HEK293T (cell line): ENCODE measurements at regions not wholly inside any gene's neighbourhood (a gene's known extent, or its start where the extent isn't known, plus 50 kb on each side); places are given as distances from the start of the nearest gene placed in this dataset.

ENCODE experiments used
- ARNT ChIP-seq: fragments of 450-650 bp; IDR thresholded peaks from 2 replicates; pipeline ENCODE4 v1.6.1; 2017; ENCODE audit warnings: mild to moderate bottlenecking
- CTBP1 ChIP-seq: fragments of 450-650 bp; IDR thresholded peaks from 2 replicates; pipeline ENCODE4 v1.6.1; 2016; ENCODE audit warnings: borderline replicate concordance
- FOXA1 ChIP-seq: fragments of 450-650 bp; IDR thresholded peaks from 2 replicates; pipeline ENCODE4 v1.6.1; 2016; ENCODE audit warnings: mild to moderate bottlenecking
- FOXK2 ChIP-seq: fragments of 450-650 bp; IDR thresholded peaks from 2 replicates; pipeline ENCODE4 v1.6.1; 2016; ENCODE audit warnings: mild to moderate bottlenecking
- FOXM1 ChIP-seq: fragments of 450-650 bp; IDR thresholded peaks from 2 replicates; pipeline ENCODE4 v1.6.1; 2017; ENCODE audit warnings: mild to moderate bottlenecking, borderline replicate concordance
- NFRKB ChIP-seq: fragments of 450-650 bp; IDR thresholded peaks from 2 replicates; pipeline ENCODE4 v1.6.1; 2016; ENCODE audit warnings: mild to moderate bottlenecking, moderate library complexity
- SP1 ChIP-seq: fragments of 450-650 bp; IDR thresholded peaks from 2 replicates; pipeline ENCODE4 v1.6.1; 2017
- TARDBP ChIP-seq: fragments of 450-650 bp; IDR thresholded peaks from 2 replicates; pipeline ENCODE4 v1.6.1; 2016
- ZNF384 ChIP-seq: fragments of 450-650 bp; IDR thresholded peaks from 2 replicates; pipeline ENCODE4 v1.6.1; 2016
- TF ChIP-seq, protein P1 (sequence below): fragments of 450-650 bp; IDR thresholded peaks from 2 replicates; pipeline ENCODE4 v1.6.1; 2016

DNA sequence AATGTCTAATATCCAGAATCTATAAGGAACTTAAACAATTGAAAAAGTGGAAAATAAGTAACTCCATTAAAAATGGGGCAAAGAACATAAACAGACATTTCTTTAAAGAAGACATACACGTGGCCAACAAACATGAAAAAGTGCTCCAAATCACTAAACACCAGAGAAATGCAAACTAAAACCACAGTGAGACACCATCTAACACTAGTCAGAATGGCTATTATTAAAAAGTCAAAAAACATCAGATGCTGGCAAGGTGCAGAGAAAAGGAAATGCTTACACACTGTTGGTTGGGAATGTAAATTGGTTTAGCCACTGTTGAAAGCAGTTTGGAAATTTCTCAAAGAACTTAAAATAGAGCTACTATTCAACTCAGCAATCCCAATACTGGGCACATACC is 169.2 kb upstream of the MANEA start:
- no peak for TF ChIP-seq NFRKB
- no peak for TF ChIP-seq FOXA1
- no peak for TF ChIP-seq TARDBP
- TF ChIP-seq, protein P1, sequence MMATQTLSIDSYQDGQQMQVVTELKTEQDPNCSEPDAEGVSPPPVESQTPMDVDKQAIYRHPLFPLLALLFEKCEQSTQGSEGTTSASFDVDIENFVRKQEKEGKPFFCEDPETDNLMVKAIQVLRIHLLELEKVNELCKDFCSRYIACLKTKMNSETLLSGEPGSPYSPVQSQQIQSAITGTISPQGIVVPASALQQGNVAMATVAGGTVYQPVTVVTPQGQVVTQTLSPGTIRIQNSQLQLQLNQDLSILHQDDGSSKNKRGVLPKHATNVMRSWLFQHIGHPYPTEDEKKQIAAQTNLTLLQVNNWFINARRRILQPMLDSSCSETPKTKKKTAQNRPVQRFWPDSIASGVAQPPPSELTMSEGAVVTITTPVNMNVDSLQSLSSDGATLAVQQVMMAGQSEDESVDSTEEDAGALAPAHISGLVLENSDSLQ: no peak
- no peak for TF ChIP-seq ARNT
- no peak for TF ChIP-seq FOXM1
- TF ChIP-seq FOXK2: no peak
- TF ChIP-seq SP1: no peak
- no peak for TF ChIP-seq CTBP1
- TF ChIP-seq ZNF384: no peak
